ENCODE measurements at regions not wholly inside any gene's neighbourhood (a gene's known extent, or its start where the extent isn't known, plus 50 kb on each side); places are given as distances from the start of the nearest gene placed in this dataset.

DNA sequence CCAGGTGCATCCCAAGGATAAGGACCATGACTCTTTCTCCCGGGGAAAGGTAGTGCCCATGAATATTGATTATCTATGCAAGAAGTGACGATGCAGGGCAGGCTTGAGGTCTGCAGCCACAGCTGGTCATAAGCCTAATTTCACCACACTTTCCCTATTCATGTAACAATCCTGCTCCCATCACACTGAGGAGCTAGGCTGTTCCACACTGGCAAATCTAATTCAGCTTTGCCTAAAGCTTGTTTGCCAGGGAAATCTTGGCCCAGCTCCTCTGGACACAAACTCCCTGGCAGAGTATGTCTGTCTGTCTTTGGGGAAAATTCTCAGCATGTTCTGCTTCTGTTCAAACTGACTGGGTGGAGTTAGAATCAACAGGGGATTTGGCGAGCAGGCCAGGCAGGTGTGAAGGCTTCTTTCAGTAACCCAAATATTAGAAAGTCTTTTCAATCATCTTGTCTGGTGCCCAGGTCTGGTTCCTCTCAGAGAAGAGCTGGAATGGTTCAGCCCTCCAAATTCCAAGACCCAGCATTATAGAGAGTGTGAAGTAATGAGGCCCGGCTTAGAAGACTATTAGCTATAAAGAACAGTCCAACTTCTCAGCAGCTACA, 88.5 kb upstream of the SPDL1 start:
- ATAC-seq, result no peak; the same call in 2 of the 3 replicates
- TF ChIP-seq BACH2 (CRISPR knock-in tag; IDR thresholded peaks at IDR 0.05; ENCODE audit: borderline replicate concordance) (no peak), CSDC2 (CRISPR knock-in tag; IDR thresholded peaks at IDR 0.05) (no peak), RARB (CRISPR knock-in tag; IDR thresholded peaks at IDR 0.05) (no peak), ARNTL (CRISPR knock-in tag; IDR thresholded peaks at IDR 0.05; ENCODE audit: borderline replicate concordance, low read depth) (no peak), GLIS3 (CRISPR knock-in tag; IDR thresholded peaks at IDR 0.05) (no peak), TOX (CRISPR knock-in tag; IDR thresholded peaks at IDR 0.05; ENCODE audit: borderline replicate concordance) (no peak), ZNF565 (CRISPR knock-in tag; conservative IDR thresholded peaks at IDR 0.05; ENCODE audit: low read depth) (no peak)
- TF ChIP-seq, protein P1, sequence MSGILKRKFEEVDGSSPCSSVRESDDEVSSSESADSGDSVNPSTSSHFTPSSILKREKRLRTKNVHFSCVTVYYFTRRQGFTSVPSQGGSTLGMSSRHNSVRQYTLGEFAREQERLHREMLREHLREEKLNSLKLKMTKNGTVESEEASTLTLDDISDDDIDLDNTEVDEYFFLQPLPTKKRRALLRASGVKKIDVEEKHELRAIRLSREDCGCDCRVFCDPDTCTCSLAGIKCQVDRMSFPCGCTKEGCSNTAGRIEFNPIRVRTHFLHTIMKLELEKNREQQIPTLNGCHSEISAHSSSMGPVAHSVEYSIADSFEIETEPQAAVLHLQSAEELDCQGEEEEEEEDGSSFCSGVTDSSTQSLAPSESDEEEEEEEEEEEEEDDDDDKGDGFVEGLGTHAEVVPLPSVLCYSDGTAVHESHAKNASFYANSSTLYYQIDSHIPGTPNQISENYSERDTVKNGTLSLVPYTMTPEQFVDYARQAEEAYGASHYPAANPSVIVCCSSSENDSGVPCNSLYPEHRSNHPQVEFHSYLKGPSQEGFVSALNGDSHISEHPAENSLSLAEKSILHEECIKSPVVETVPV (CRISPR knock-in tag; IDR thresholded peaks at IDR 0.05), result no peak
- TF ChIP-seq, protein P2, sequence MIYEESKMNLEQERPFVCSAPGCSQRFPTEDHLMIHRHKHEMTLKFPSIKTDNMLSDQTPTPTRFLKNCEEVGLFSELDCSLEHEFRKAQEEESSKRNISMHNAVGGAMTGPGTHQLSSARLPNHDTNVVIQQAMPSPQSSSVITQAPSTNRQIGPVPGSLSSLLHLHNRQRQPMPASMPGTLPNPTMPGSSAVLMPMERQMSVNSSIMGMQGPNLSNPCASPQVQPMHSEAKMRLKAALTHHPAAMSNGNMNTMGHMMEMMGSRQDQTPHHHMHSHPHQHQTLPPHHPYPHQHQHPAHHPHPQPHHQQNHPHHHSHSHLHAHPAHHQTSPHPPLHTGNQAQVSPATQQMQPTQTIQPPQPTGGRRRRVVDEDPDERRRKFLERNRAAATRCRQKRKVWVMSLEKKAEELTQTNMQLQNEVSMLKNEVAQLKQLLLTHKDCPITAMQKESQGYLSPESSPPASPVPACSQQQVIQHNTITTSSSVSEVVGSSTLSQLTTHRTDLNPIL (CRISPR knock-in tag; IDR thresholded peaks at IDR 0.05; ENCODE audit: low read depth), result no peak
- TF ChIP-seq, protein P3, sequence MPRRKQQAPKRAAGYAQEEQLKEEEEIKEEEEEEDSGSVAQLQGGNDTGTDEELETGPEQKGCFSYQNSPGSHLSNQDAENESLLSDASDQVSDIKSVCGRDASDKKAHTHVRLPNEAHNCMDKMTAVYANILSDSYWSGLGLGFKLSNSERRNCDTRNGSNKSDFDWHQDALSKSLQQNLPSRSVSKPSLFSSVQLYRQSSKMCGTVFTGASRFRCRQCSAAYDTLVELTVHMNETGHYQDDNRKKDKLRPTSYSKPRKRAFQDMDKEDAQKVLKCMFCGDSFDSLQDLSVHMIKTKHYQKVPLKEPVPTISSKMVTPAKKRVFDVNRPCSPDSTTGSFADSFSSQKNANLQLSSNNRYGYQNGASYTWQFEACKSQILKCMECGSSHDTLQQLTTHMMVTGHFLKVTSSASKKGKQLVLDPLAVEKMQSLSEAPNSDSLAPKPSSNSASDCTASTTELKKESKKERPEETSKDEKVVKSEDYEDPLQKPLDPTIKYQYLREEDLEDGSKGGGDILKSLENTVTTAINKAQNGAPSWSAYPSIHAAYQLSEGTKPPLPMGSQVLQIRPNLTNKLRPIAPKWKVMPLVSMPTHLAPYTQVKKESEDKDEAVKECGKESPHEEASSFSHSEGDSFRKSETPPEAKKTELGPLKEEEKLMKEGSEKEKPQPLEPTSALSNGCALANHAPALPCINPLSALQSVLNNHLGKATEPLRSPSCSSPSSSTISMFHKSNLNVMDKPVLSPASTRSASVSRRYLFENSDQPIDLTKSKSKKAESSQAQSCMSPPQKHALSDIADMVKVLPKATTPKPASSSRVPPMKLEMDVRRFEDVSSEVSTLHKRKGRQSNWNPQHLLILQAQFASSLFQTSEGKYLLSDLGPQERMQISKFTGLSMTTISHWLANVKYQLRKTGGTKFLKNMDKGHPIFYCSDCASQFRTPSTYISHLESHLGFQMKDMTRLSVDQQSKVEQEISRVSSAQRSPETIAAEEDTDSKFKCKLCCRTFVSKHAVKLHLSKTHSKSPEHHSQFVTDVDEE (CRISPR knock-in tag; IDR thresholded peaks at IDR 0.05), result no peak
- TF ChIP-seq, protein P4, sequence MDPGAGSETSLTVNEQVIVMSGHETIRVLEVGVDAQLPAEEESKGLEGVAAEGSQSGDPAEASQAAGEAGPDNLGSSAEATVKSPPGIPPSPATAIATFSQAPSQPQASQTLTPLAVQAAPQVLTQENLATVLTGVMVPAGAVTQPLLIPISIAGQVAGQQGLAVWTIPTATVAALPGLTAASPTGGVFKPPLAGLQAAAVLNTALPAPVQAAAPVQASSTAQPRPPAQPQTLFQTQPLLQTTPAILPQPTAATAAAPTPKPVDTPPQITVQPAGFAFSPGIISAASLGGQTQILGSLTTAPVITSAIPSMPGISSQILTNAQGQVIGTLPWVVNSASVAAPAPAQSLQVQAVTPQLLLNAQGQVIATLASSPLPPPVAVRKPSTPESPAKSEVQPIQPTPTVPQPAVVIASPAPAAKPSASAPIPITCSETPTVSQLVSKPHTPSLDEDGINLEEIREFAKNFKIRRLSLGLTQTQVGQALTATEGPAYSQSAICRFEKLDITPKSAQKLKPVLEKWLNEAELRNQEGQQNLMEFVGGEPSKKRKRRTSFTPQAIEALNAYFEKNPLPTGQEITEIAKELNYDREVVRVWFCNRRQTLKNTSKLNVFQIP (CRISPR knock-in tag; IDR thresholded peaks at IDR 0.05; ENCODE audit: borderline replicate concordance, low read depth), result no peak
- TF ChIP-seq, protein P5, sequence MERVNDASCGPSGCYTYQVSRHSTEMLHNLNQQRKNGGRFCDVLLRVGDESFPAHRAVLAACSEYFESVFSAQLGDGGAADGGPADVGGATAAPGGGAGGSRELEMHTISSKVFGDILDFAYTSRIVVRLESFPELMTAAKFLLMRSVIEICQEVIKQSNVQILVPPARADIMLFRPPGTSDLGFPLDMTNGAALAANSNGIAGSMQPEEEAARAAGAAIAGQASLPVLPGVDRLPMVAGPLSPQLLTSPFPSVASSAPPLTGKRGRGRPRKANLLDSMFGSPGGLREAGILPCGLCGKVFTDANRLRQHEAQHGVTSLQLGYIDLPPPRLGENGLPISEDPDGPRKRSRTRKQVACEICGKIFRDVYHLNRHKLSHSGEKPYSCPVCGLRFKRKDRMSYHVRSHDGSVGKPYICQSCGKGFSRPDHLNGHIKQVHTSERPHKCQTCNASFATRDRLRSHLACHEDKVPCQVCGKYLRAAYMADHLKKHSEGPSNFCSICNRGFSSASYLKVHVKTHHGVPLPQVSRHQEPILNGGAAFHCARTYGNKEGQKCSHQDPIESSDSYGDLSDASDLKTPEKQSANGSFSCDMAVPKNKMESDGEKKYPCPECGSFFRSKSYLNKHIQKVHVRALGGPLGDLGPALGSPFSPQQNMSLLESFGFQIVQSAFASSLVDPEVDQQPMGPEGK (CRISPR knock-in tag; IDR thresholded peaks at IDR 0.05; ENCODE audit: borderline replicate concordance), result no peak

DNA sequence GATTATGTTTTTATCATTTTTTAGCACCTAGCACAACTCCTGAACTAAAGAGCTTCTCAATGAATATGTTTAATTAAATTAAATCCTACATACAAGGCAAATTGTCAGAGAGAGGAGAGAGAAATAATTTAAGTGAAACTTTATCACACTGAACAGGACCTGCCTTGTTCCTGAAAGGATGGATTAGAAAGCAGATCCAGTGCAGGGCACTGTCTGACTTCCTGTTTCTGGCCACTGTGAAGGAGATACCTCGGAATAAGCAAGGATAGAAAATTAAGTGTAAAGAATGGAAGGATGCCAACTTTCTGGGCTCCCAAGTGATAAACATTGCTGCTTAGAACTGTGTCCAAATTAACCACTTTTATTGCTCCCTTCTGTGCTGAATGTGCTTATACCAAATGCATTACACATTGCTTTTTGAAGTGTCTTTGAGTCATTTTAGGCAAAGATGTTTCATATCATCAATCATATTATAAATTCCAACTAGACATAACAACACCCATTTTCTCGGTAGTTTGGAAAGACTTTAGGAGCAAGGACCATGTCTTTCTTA, 89.1 kb upstream of the SPDL1 start:
- TF ChIP-seq ISL1 (CRISPR knock-in tag; IDR thresholded peaks at IDR 0.05) (no peak), BACH2 (CRISPR knock-in tag; IDR thresholded peaks at IDR 0.05; ENCODE audit: borderline replicate concordance) (no peak), ZFP30 (CRISPR knock-in tag; IDR thresholded peaks at IDR 0.05) (no peak), ZFP3 (CRISPR knock-in tag; IDR thresholded peaks at IDR 0.05) (no peak), GLIS3 (CRISPR knock-in tag; IDR thresholded peaks at IDR 0.05) (no peak), CSDC2 (CRISPR knock-in tag; IDR thresholded peaks at IDR 0.05) (no peak), ZNF70 (CRISPR knock-in tag; IDR thresholded peaks at IDR 0.05) (no peak), ESRRG (CRISPR knock-in tag; IDR thresholded peaks at IDR 0.05) (no peak), PPARA (CRISPR knock-in tag; IDR thresholded peaks at IDR 0.05; ENCODE audit: borderline replicate concordance) (no peak), RARB (CRISPR knock-in tag; IDR thresholded peaks at IDR 0.05) (no peak), SNAI2 (CRISPR knock-in tag; IDR thresholded peaks at IDR 0.05) (no peak), ZNF565 (CRISPR knock-in tag; conservative IDR thresholded peaks at IDR 0.05; ENCODE audit: low read depth) (no peak)
- TF ChIP-seq, protein P4 (CRISPR knock-in tag; IDR thresholded peaks at IDR 0.05; ENCODE audit: borderline replicate concordance, low read depth), result no peak
- TF ChIP-seq, protein P3 (CRISPR knock-in tag; IDR thresholded peaks at IDR 0.05), result no peak
- TF ChIP-seq, protein P2 (CRISPR knock-in tag; IDR thresholded peaks at IDR 0.05; ENCODE audit: low read depth), result no peak
- TF ChIP-seq, protein P5 (CRISPR knock-in tag; IDR thresholded peaks at IDR 0.05; ENCODE audit: borderline replicate concordance), result no peak
- peak; percentile 70 for ATAC-seq
